IMR-90 (cell line): ENCODE measurements at regions not wholly inside any gene's neighbourhood (a gene's known extent, or its start where the extent isn't known, plus 50 kb on each side); places are given as distances from the start of the nearest gene placed in this dataset.

Experiments used
- ATAC-seq: fragments of 200-7000 bp; cut with Tn5 transposase; 2 replicates; pipeline ENCODE4 v1.9.1; 2020; ENCODE audit warnings: low read depth, mild to moderate bottlenecking, moderate library complexity
- BruUV-seq: library from RNA; stranded (reverse); fragments of 400-500 nt; replicated peaks from 2 replicates; lab custom pipeline; 2021; lab: Mats Ljungman, UMichigan
- CTCF ChIA-PET: fragments of 300-600 bp; formaldehyde crosslinking; extraction: SDS; loops from one replicate; lab custom pipeline; 2021; ENCODE audit warnings: antibody characterized with exemption; lab: Yijun Ruan, JAX
- POLR2A ChIA-PET: fragments of 300-600 bp; sonication (Branson Sonifier 250); formaldehyde crosslinking; loops from one replicate; lab custom pipeline; 2022; ENCODE audit warnings: antibody characterized with exemption; ENCODE audit not compliant: unreplicated experiment; lab: Charles Lee
- DNase-seq: peaks from one replicate; pipeline ENCODE4 v3.0.0; 2013
- H2AFZ ChIP-seq: replicated peaks from 2 replicates; pipeline ENCODE3; 2013; ENCODE audit warnings: low read length, mild to moderate bottlenecking; ENCODE audit not compliant: poor library complexity
- H2AK5ac ChIP-seq: 2 replicates; pipeline ENCODE4 v1.6.1; 2013; ENCODE audit warnings: low read depth, low read length, inconsistent platforms
- H2AK9ac ChIP-seq: replicated peaks from 2 replicates; pipeline ENCODE3; 2013; ENCODE audit warnings: mild to moderate bottlenecking, low read depth, low read length, moderate library complexity; ENCODE audit not compliant: poor library complexity
- H2BK120ac ChIP-seq: 2 replicates; pipeline ENCODE4 v1.6.1; 2013; ENCODE audit warnings: low read depth, low read length, inconsistent platforms
- H2BK15ac ChIP-seq: 3 replicates; pipeline ENCODE4 v1.6.1; 2013; ENCODE audit warnings: low read depth, low read length, inconsistent platforms
- H2BK20ac ChIP-seq: 2 replicates; pipeline ENCODE4 v1.6.1; 2013; ENCODE audit warnings: low read depth, mild to moderate bottlenecking, inconsistent platforms, low read length, moderate library complexity
- H2BK5ac ChIP-seq: 2 replicates; pipeline ENCODE4 v1.6.1; 2013; ENCODE audit warnings: mild to moderate bottlenecking, low read depth, low read length, inconsistent platforms; ENCODE audit not compliant: poor library complexity, severe bottlenecking
- H3K14ac ChIP-seq: replicated peaks from 2 replicates; pipeline ENCODE4 v1.6.1; 2013; ENCODE audit warnings: low read depth, low read length, inconsistent platforms
- H3K18ac ChIP-seq: 2 replicates; pipeline ENCODE4 v1.6.1; 2013; ENCODE audit warnings: low read depth, low read length, control low read depth
- H3K23ac ChIP-seq: 2 replicates; pipeline ENCODE4 v1.6.1; 2013; ENCODE audit warnings: low read depth, low read length, inconsistent platforms
- H3K27ac ChIP-seq: 2 replicates; pipeline ENCODE4 v1.5.1; 2013; ENCODE audit warnings: mild to moderate bottlenecking, control low read depth, low read length; ENCODE audit not compliant: insufficient read depth
- H3K27me3 ChIP-seq: 2 replicates; pipeline ENCODE4 v1.6.1; 2013; ENCODE audit warnings: low read length; ENCODE audit not compliant: control insufficient read depth, insufficient read depth
- H3K36me3 ChIP-seq: 2 replicates; pipeline ENCODE4 v1.6.1; 2013; ENCODE audit warnings: low read length, mixed read lengths; ENCODE audit not compliant: control insufficient read depth, insufficient read depth
- H3K4ac ChIP-seq: 2 replicates; pipeline ENCODE4 v1.6.1; 2013; ENCODE audit warnings: low read depth, low read length, inconsistent platforms
- H3K4me1 ChIP-seq: 2 replicates; pipeline ENCODE4 v1.6.1; 2013; ENCODE audit warnings: low read length, mixed read lengths; ENCODE audit not compliant: control insufficient read depth, insufficient read depth
- H3K4me2 ChIP-seq: 2 replicates; pipeline ENCODE4 v1.6.1; 2013; ENCODE audit warnings: low read depth, mild to moderate bottlenecking, control low read depth, low read length, moderate library complexity
- H3K4me3 ChIP-seq: 2 replicates; pipeline ENCODE4 v1.5.1; 2013; ENCODE audit warnings: low read depth, mild to moderate bottlenecking, control low read depth, low read length, moderate library complexity; ENCODE audit not compliant: insufficient read depth
- H3K56ac ChIP-seq: 2 replicates; pipeline ENCODE4 v1.6.1; 2013; ENCODE audit warnings: low read length, inconsistent platforms; ENCODE audit not compliant: insufficient read depth; ENCODE audit errors: extremely low read depth
- H3K79me1 ChIP-seq, 2 experiments: 2 replicates each; pipeline ENCODE4 v1.6.1; 2013; ENCODE audit warnings: low read length in 2 of 2, inconsistent platforms in 1 of 2, low read depth in 1 of 2
- H3K9ac ChIP-seq: 2 replicates; pipeline ENCODE4 v1.6.1; 2013; ENCODE audit warnings: low read depth, low read length, control low read depth
- H3K9me1 ChIP-seq: 2 replicates; pipeline ENCODE4 v1.6.1; 2013; ENCODE audit warnings: low read length, inconsistent platforms; ENCODE audit not compliant: insufficient read depth
- H3K9me3 ChIP-seq: 2 replicates; pipeline ENCODE4 v1.6.1; 2013; ENCODE audit warnings: low read length; ENCODE audit not compliant: control insufficient read depth, insufficient read depth
- H4K20me1 ChIP-seq: 2 replicates; pipeline ENCODE4 v1.6.1; 2013; ENCODE audit warnings: low read length, inconsistent platforms; ENCODE audit not compliant: insufficient read depth
- H4K5ac ChIP-seq: 2 replicates; pipeline ENCODE4 v1.6.1; 2013; ENCODE audit warnings: mild to moderate bottlenecking, low read depth, low read length, control low read depth
- H4K8ac ChIP-seq, 2 experiments: 2 replicates each; pipeline ENCODE4 v1.6.1; 2013; ENCODE audit warnings: low read depth in 2 of 2, low read length in 2 of 2, control low read depth in 1 of 2, inconsistent platforms in 1 of 2
- H4K91ac ChIP-seq: 2 replicates; pipeline ENCODE4 v1.6.1; 2013; ENCODE audit warnings: low read depth, low read length, inconsistent platforms; ENCODE audit not compliant: insufficient read depth
- MAZ ChIP-seq: IDR thresholded peaks from 2 replicates; pipeline ENCODE4 v1.6.1; 2012; ENCODE audit warnings: low read depth, mild to moderate bottlenecking, low read length, improper control_type of control experiment, moderate library complexity, borderline replicate concordance
- dilution Hi-C: fragments of 300-500 bp; cut with HindIII; formaldehyde crosslinking; loops from one replicate; pipeline ENCODE4 v1.14.3; 2018; ENCODE audit warnings: low sequenced_read_pairs; ENCODE audit not compliant: unreplicated experiment
- in situ Hi-C: fragments of 300-500 bp; cut with MboI; formaldehyde crosslinking; loops from 3 replicates; pipeline ENCODE4 v1.14.3; 2019; ENCODE audit warnings: low sequenced_read_pairs, inconsistent platforms, mixed read lengths
- intact Hi-C: fragments of 100-400 bp; cut with micrococcal nuclease; formaldehyde crosslinking; loops from 2 replicates; pipeline ENCODE4 v1.10.0; 2022

DNA sequence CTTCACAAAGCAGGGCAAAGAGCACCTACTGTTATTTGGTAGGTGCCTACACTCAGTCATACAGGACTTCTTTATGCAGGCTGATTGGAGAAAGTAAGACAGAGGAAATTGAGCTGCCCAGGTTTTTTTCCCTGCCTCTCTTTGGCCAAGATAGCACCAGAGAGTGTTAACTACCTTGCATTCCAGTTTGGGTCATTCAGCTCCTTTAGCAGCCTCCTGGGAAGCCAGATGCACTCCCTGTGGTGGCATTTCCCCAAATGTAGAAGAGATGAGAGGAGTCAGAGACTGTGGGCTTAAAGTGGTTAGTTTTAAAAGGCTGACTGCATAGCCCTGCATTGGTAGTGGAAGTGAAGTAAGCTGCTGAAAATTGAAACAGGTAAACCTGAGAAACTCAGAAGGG lies 358.4 kb downstream of the BCKDHB start:
- Histone ChIP-seq H4K20me1 (no peaks in the 10 kb centered on the region), H3K27ac (no peak overlapping the region), H3K4me2 (no peak overlapping the region), H3K23ac (no peak overlapping the region), H2AK5ac (no peak overlapping the region), H2BK120ac (no peak overlapping the region), H4K91ac (no peak overlapping the region), H2AFZ (no peak overlapping the region), H2BK15ac (peak overlapping the region; percentile 2; the same call in 1 of the 3 replicates), H4K5ac (no peak overlapping the region), H3K9me1 (no peaks in the 10 kb centered on the region), H3K9me3 (no peaks in the 10 kb centered on the region), H2AK9ac (no peak overlapping the region), H3K4me3 (no peak overlapping the region), H3K36me3 (no peaks in the 10 kb centered on the region), H4K8ac (no peak overlapping the region), H2BK5ac (no peak overlapping the region), H3K27me3 (no peaks in the 10 kb centered on the region), H3K4ac (no peak overlapping the region), H3K14ac (no peak overlapping the region), H3K4me1 (no peaks in the 10 kb centered on the region), H3K79me1 (no peaks in the 10 kb centered on the region), H3K9ac (no peak overlapping the region), H3K56ac (no peak overlapping the region), H3K18ac (no peak overlapping the region), H2BK20ac (no peak overlapping the region)
- intact Hi-C loops = no loop called here
- ChIA-PET CTCF (no interaction called here), POLR2A (no interaction called here)
- dilution Hi-C loops = no loop called here
- no peak for ATAC-seq
- in situ Hi-C loops = no loop called here
- TF ChIP-seq MAZ = no peak
- BruUV-seq = no TSS peak
- DNase-seq = no peak
